Activated CD8-positive, alpha-beta memory T cell treated with anti-CD3 and anti-CD28 coated beads for 1 hour (primary cell): ENCODE measurements at regions not wholly inside any gene's neighbourhood (a gene's known extent, or its start where the extent isn't known, plus 50 kb on each side); places are given as distances from the start of the nearest gene placed in this dataset.
A peak's percentile ranks its signal among the peaks of the same experiment; 100 is the strongest.
"Not testable (repeated sequence)": the region's sequence is repeated elsewhere in the genome, so short reads cannot be mapped to it uniquely, and the experiment has no call there.

Source experiments
- DNase-seq, 2 donors: peaks; one replicate each; pipeline ENCODE4 v3.0.0-alpha.2; 2020; ENCODE audit warnings: low read depth in 1 of 2; ENCODE audit errors: extremely low read depth in 1 of 2

- no peak for DNase-seq
Measured at GRCh38 chr5:57067597-57067924, 106.3 kb upstream of the GPBP1 start.

- no peak for DNase-seq
Measured at GRCh38 chr5:57069115-57069835, 104.6 kb upstream of the GPBP1 start.

GRCh38 chr5:57072218-57072892 lies 101.5 kb upstream of the GPBP1 start:
- DNase-seq: no peak

GRCh38 chr5:57082441-57083067 lies 91.3 kb upstream of the GPBP1 start:
- no peak for DNase-seq

GRCh38 chr5:57085306-57086081 lies 88.4 kb upstream of the GPBP1 start:
- no peak for DNase-seq

GRCh38 chr5:57087947-57088346 lies 85.9 kb upstream of the GPBP1 start:
- not testable (repeated sequence) for DNase-seq

GRCh38 chr5:57094753-57095683 lies 78.8 kb upstream of the GPBP1 start:
- no peak for DNase-seq

- DNase-seq: no peak
Measured at GRCh38 chr5:57097526-57097925, 76.3 kb upstream of the GPBP1 start.

- DNase-seq: no peak
Measured at GRCh38 chr5:57102189-57102904, 71.5 kb upstream of the GPBP1 start.

GRCh38 chr5:57102905-57103255 lies 71.0 kb upstream of the GPBP1 start:
- no peak for DNase-seq

GRCh38 chr5:57103317-57103907 lies 70.4 kb upstream of the GPBP1 start:
- no peak for DNase-seq

GRCh38 chr5:57106661-57107060 lies 67.2 kb upstream of the GPBP1 start:
- DNase-seq: no peak

GRCh38 chr5:57111993-57112392 lies 61.9 kb upstream of the GPBP1 start:
- no peak for DNase-seq

- DNase-seq: no peak
Measured at GRCh38 chr5:57113481-57113880, 60.4 kb upstream of the GPBP1 start.

GRCh38 chr5:57117596-57117995 lies 56.3 kb upstream of the GPBP1 start:
- DNase-seq: peak; percentile 15 to 40

- no peak for DNase-seq
Measured at GRCh38 chr5:57119031-57119430, 54.8 kb upstream of the GPBP1 start.

GRCh38 chr5:57124014-57124413 lies 49.8 kb upstream of the GPBP1 start:
- no peak for DNase-seq
